SHP77 (cell line): ENCODE measurements at regions not wholly inside any gene's neighbourhood (a gene's known extent, or its start where the extent isn't known, plus 50 kb on each side); places are given as distances from the start of the nearest gene placed in this dataset.
"Not testable (repeated sequence)": the region's sequence is repeated elsewhere in the genome, so short reads cannot be mapped to it uniquely, and the experiment has no call there.

Experiments used
- DNase-seq, 2 experiments: peaks; one replicate each; lab custom pipeline; 2025; lab: John Stamatoyannopoulos, UW

DNA sequence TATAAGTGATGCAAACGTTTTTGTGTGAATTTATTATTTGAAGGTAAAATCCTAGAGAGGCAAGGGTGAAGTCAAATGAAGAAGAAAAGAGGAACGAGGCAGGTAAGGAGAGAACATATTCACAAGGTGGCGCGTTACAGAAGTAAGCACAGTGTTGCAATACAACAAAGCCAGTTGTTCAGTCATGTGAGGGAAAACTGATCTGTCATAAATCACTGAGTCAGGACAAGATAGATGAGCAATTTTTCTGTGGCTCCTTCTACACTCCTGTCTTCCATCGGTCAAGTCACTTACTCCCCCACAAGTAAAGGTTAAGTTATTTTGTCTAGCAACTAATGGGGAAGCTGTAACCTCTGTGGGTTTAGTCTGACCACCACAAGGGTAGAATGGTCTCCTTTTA lies 203.0 kb upstream of the GK2 start:
- no peak for DNase-seq

- no peak for DNase-seq
Observed at GRCh38 chr4:79609817-79610216, 201.8 kb upstream of the GK2 start.

DNA sequence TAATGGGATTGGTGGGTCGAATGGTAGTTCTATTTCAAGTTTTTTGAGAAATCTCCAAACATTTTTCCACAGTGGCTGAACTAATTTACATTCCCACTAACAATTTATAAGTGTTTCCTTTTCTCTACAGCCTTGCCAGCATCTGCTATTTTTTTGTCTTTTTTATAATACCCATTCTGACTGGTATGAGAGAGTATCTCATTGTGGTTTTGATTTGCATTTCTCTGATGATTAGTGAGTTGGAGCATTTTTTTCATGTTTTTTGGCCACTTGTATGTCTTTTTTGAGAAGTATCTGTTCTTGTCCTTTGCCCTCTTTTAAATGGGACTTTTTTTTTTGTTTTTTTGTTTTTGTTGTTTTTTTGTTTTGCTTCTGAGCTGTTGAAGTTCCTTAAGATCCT lies 200.0 kb upstream of the GK2 start:
- DNase-seq: no peak

DNA sequence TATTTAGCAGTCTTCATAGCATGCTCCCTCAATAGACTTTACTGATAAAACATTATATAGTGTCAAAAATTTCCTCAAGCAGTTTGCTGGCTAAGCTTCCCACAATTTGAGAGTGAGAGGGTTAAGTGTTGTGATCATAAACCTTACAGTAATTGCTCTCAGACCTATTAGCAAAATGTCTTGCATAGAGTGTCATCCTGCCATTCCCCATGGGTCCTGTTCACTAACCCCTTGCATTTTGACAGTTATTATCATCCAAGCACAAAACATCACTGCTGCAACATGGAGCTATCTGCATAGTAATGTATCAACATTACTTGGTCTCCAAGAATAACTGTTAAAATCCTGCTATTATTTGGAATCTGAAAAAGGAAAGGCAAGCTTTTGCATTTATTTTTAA lies 196.1 kb upstream of the GK2 start:
- DNase-seq: no peak

DNA sequence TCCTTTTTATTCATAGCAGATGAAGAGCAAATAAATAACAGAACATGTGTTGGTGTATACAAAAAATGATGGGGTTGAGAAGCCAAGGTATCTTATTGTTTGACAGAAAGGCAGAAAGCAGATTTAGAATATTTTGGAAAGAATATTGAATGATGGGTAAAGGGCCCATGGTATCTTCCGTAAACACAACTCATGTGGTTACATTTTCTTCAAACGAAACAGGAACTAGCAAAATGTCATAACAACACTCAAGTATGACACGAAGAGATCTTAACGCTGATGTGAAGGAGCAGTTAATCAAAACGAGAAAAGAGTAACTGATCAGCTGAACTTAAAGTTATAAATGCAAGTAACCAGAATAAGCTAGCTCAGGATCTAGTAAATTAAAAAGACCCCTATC lies 195.7 kb upstream of the GK2 start:
- DNase-seq: no peak

GRCh38 chr4:79599691-79600090 lies 191.7 kb upstream of the GK2 start:
- no peak for DNase-seq

DNA sequence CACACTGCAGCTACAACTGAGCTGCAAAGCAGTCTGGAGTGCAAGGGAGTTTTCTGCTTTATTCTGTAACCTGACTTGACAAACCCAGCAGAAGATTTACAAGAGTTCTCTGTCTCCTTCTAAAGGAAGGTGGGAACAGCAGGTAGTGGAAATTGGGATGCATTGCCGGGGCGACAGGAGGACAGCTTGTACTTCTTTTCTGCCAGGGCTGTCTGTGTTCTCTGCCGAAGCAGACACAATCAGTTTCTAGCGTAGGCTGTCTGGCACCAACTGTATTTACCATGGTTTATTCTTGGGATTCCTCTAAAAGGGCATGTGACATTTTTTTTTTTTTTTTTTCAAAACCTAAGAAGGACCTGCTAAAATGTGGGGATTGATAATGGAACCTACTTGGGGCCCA lies 190.8 kb upstream of the GK2 start:
- DNase-seq: no peak

GRCh38 chr4:79598214-79598613 lies 190.2 kb upstream of the GK2 start:
- DNase-seq: no peak

DNA sequence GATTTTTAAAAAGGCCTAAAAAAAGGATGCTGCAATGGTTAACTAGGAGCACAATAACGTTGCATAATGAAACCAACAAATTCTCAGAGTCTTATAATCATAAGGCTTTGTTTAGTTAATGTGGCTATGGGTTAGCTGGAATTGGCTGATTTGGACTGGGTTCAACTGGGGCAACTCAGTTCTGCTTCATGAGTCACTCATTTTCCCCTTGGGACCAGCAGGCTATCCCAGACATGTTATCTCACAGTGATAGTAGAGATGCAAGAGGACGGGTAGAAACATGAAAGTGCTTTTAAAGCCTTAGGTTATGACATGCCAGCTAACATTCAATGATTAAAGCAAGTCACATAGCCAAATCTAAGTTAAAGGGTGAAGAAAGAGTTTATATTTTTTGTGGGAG lies 189.2 kb upstream of the GK2 start:
- no peak for DNase-seq

DNA sequence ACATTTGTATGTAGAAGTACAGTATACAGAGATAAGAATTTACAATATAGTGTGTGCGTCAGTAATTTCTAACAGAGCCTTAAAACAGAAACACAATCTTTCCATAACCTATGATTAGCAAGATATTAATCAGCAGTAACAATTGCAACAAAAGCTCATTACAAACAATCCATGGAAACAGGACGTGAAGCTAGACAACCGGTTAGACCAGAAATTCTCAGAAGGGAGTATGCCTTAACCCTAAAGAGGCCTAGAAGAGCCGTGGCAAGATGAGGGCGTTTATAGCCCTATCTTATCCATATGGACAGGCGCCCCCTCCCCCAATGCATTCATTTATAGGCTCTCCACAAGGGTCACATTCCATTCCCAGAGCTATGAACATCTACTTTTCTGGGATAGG lies 184.2 kb upstream of the GK2 start:
- DNase-seq: not testable (repeated sequence)

DNA sequence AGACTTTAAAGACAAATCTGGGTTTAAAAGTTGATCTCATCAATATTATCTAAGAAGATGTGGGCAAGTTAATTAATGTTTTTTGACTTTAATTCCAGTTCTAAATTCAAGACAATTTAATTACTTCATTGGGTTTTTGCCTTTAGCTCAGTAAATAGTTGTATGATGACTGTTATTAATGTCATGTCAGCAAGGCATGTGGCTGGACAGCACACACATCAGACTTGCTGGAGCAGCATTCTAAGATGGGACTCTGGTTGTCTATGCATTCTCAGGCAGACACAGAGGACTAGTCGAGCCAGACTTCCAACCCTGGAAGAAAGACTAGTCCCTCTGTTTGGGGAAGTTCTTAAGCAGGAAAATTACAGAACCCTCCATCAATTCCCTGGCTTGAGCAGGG lies 180.7 kb upstream of the GK2 start:
- DNase-seq: no peak

GRCh38 chr4:79587207-79587606 lies 179.2 kb upstream of the GK2 start:
- DNase-seq: not testable (repeated sequence)

- no peak for DNase-seq
Observed at GRCh38 chr4:79585834-79586233, 177.8 kb upstream of the GK2 start.

GRCh38 chr4:79585330-79585729 lies 177.3 kb upstream of the GK2 start:
- DNase-seq: no peak

GRCh38 chr4:79584902-79585301 lies 176.9 kb upstream of the GK2 start:
- DNase-seq: no peak

GRCh38 chr4:79584352-79584751 lies 176.3 kb upstream of the GK2 start:
- no peak for DNase-seq

DNA sequence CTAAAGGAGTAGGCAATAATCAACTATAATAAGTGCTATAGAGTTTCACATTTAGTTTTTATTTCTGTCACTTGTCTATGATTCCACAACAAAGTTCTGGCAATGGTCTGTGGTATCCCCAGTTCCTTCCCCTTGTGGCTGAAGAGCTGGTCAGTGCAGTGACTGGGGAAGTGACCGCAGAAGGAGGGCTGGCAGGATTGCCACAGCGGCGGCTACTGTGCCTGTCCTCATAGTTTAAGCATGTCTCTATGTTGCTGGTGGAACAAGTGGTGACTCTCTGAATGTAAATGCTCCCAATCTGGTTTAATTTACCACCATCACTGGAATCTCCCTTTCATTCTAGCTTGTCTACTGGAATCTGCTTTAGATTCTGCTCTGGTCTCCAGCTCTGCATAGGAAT lies 170.6 kb upstream of the GK2 start:
- DNase-seq: no peak

GRCh38 chr4:79576429-79576753 lies 168.4 kb upstream of the GK2 start:
- DNase-seq: peak; percentile 5 to 31

GRCh38 chr4:79575709-79576428 lies 167.8 kb upstream of the GK2 start:
- no peak for DNase-seq

GRCh38 chr4:79574741-79575451 lies 166.9 kb upstream of the GK2 start:
- DNase-seq: no peak

DNA sequence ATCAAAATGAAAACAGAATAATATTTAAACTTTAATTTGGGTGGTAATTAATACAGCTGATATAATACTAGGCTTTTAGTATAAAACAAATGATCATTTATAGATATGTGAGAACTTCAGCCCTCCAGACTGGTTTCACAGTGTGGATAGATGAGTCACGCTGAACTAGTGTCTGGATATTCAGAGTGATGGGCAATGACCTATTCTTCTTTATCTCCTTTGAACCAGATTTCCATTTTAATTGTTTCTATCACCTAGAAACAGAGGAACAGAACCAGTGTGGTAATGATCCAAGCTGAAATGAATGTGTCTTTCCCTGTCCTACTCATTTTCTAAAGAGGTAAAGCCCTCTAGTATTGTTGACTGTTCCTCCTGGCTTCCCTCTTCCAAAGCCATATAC lies 155.2 kb upstream of the GK2 start:
- DNase-seq: no peak

DNA sequence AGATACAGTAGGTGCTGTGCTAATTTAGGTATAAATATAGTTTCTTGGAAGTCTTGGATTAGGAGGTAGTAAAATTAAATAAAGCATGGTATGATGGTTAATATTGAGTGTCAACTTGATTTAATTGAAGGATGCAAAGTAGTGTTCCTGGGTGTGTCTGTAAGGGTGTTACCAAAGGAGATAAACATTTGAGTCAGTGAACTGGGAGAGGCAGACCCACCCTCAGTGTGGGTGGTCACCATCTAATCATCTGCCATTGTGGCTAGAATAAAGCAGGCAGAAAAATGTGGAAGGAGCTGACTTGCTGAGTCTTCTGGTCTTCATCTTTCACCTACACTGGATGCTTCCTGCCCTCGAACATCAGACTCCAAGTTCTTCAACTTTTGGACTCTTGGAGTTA lies 153.7 kb upstream of the GK2 start:
- no peak for DNase-seq

DNA sequence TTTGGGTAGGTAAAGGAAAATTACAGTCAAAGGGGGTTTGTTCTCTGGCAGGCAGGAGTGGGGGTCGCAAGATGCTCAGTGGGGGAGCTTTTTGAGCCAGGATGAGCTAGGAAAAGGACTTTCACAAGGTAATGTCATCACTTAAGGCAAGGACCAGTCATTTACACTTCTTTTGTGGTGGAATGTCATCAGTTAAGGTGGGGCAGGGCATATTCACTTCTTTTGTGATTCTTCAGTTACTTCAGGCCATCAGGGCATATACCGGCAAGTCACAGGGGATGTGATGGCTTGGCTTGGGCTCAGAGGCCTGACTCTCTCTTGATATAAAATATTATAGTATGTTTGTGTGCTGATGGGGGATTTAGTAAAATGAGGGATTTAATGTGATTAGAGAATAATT lies 151.4 kb upstream of the GK2 start:
- not testable (repeated sequence) for DNase-seq

- DNase-seq: no peak
Observed at GRCh38 chr4:79552311-79552710, 144.3 kb upstream of the GK2 start.
